H1 (cell line): ENCODE measurements at regions not wholly inside any gene's neighbourhood (a gene's known extent, or its start where the extent isn't known, plus 50 kb on each side); places are given as distances from the start of the nearest gene placed in this dataset.

ENCODE experiments used
- GABPA ChIP-seq: IDR thresholded peaks from 2 replicates; pipeline ENCODE4 v1.6.1; 2011; ENCODE audit warnings: mild to moderate bottlenecking, low read length, moderate library complexity, borderline replicate concordance; ENCODE audit not compliant: insufficient read depth
- TCF12 ChIP-seq: IDR thresholded peaks from 2 replicates; pipeline ENCODE4 v1.6.1; 2011; ENCODE audit warnings: low read depth, mild to moderate bottlenecking, low read length
- TF ChIP-seq, protein P1 (sequence below): IDR thresholded peaks from 2 replicates; pipeline ENCODE4 v1.6.1; 2012; ENCODE audit warnings: low read length, inconsistent platforms

- TF ChIP-seq, protein P1, sequence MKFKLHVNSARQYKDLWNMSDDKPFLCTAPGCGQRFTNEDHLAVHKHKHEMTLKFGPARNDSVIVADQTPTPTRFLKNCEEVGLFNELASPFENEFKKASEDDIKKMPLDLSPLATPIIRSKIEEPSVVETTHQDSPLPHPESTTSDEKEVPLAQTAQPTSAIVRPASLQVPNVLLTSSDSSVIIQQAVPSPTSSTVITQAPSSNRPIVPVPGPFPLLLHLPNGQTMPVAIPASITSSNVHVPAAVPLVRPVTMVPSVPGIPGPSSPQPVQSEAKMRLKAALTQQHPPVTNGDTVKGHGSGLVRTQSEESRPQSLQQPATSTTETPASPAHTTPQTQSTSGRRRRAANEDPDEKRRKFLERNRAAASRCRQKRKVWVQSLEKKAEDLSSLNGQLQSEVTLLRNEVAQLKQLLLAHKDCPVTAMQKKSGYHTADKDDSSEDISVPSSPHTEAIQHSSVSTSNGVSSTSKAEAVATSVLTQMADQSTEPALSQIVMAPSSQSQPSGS: no peak
- TF ChIP-seq TCF12 (no peak), GABPA (no peak)
Observed at GRCh38 chr20:22825546-22825945, 209.6 kb upstream of the SSTR4 start (continued).
